Epithelial cell of proximal tubule (primary cell): ENCODE measurements at regions not wholly inside any gene's neighbourhood (a gene's known extent, or its start where the extent isn't known, plus 50 kb on each side); places are given as distances from the start of the nearest gene placed in this dataset.

Source experiments
- DNase-seq: peaks from one replicate; pipeline ENCODE4 v3.0.0-alpha.2; 2011; ENCODE audit warnings: low read depth
- H3K4me3 ChIP-seq: 2 replicates; pipeline ENCODE4 v1.5.1; 2011; ENCODE audit warnings: low read depth, mild to moderate bottlenecking, low read length
- CTCF ChIP-seq: conservative IDR thresholded peaks from 2 replicates; pipeline ENCODE4 v1.5.1; 2012; ENCODE audit warnings: low read depth, mild to moderate bottlenecking, low read length

DNA sequence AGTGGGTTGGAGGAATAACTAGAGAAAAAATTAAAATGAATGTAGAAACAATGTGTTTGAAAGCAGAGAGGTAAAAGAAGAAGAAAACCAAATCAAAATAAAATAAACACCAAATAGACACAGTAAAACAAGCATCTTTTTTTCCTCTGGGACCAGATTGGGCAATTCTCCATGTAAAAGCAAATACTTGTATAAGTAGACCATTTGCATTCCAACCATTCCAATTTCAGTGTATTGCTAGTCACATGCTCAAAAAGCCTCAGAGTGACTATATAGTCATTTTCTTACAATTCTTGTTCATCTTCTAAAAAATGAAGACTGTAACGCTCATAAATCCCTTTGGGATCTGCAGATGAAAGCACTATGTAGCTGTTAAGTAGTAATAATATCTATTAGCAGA lies 969.5 kb downstream of the PCDH18 start:
- H3K4me3 ChIP-seq, result no peak overlapping the region
- no peak for TF ChIP-seq CTCF
- DNase-seq, result no peak

GRCh38 chr4:136558940-136559494 lies 973.3 kb downstream of the PCDH18 start:
- no peak for TF ChIP-seq CTCF
- H3K4me3 ChIP-seq, result no peak overlapping the region
- DNase-seq, result no peak

DNA sequence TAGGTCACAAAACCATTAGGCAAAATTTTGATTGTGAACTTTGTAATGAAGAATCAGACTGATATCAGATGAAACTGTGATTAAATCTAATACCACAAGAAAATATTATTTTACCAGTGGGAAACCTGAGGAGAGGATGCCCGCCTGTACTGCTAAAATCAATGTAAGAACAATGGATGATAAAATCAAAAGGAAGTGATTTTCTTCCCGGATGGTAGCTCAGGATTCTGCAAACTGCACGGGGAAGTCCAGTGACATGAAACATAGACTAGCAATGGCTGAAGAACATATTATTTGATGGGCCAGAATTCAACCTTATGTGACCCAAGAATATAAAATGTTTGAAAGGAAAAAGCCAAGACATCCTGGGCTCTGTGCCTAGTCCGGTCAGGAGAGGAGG lies 974.9 kb downstream of the PCDH18 start:
- no peak overlapping the region for H3K4me3 ChIP-seq
- TF ChIP-seq CTCF, result no peak

GRCh38 chr4:136554033-136554432 lies 978.3 kb downstream of the PCDH18 start:
- no peak for DNase-seq
- H3K4me3 ChIP-seq, result no peak overlapping the region
- no peak for TF ChIP-seq CTCF

More for the DNA sequence above, 974.9 kb downstream of the PCDH18 start:
- DNase-seq, result no peak

GRCh38 chr4:136551753-136552152 lies 980.5 kb downstream of the PCDH18 start:
- TF ChIP-seq CTCF, result no peak
- H3K4me3 ChIP-seq, result no peak overlapping the region
- no peak for DNase-seq

GRCh38 chr4:136540747-136541146 lies 991.5 kb downstream of the PCDH18 start:
- no peak for DNase-seq
- H3K4me3 ChIP-seq, result no peak overlapping the region
- TF ChIP-seq CTCF, result no peak

DNA sequence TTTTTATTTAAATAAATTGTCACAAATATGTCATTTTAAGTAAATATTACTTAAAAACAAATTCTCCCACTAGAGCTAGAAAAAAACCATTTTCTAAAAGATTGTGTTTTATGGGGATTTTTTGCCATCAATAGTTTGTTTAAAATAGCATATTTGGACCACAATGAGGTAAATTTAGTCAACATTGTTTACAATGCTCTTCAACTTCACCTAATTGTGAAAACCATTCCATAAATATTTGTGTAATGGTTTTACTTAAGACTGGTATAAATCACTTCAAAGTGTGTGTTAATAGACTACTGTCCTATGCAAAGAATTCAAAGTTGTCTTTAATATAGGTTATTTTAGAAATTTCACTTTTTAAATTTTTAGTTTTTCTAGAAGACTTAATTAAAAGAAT lies 1004.2 kb downstream of the PCDH18 start:
- no peak overlapping the region for H3K4me3 ChIP-seq
- TF ChIP-seq CTCF, result no peak
- DNase-seq, result no peak
